GM21737 (cell line): ENCODE measurements at regions not wholly inside any gene's neighbourhood (a gene's known extent, or its start where the extent isn't known, plus 50 kb on each side); places are given as distances from the start of the nearest gene placed in this dataset.
"Not testable (repeated sequence)": the region's sequence is repeated elsewhere in the genome, so short reads cannot be mapped to it uniquely, and the experiment has no call there.

Source experiments
- ATAC-seq: cut with Tn5 transposase; IDR thresholded peaks from one replicate; pipeline ENCODE4 v1.9.1; 2021; ENCODE audit warnings: mild to moderate bottlenecking, moderate library complexity; ENCODE audit not compliant: unreplicated experiment

DNA sequence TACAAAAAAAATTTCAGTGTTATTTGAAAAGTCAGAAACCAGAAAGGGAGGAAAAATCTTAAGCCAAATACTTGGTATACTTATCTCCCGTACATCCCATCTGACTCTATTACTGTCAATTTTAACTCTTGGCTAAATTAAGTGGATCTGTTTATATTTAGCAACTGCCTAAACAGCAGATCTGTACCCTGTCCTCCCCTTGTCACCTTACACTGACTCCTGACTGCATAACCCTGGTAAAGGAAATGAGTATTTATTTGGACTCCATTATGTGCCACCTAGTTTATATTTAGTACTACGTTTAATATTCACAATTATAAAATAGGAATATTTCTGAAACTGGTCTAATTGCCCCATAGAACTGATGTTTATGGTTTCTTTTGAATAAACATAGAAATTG, 730.2 kb upstream of the GJE1 start:
- no peak for ATAC-seq

DNA sequence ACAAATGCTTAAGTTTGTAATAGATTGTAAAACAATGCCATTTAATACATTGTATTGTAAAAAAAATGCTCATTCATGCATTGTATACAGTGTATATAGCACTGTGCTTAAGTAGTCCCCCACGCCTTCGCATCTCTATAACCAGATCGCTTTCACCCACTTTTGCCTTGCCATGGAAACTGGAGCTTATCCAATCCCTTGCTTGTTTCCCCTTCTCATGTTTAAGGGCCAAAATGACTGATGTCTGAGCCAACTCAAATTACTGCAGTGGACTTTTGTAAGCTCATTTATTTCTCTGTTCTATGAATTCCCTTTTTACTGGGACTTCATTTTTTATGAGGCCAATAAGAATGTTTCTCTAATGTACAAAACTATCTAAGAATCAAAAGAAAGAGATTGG, 730.9 kb upstream of the GJE1 start:
- ATAC-seq = no peak

DNA sequence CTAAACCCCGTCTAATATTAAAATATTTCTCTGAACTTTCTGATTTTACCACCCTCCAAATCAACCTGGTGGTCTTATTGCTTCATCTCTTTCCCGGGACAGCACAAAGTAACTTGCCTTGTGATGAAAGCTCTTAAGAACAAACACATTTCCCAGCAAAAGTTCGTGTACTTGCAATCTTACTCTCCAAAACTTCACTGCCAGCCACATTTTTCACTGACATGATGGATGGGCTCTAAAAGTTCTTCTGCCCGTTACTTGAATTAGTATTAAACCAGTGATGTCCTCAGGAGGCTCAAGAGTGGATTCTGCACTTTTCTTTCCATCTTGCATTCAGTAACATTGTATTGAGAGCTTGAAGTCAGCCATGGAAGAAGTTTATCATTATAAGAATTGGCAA, 731.6 kb upstream of the GJE1 start:
- no peak for ATAC-seq

DNA sequence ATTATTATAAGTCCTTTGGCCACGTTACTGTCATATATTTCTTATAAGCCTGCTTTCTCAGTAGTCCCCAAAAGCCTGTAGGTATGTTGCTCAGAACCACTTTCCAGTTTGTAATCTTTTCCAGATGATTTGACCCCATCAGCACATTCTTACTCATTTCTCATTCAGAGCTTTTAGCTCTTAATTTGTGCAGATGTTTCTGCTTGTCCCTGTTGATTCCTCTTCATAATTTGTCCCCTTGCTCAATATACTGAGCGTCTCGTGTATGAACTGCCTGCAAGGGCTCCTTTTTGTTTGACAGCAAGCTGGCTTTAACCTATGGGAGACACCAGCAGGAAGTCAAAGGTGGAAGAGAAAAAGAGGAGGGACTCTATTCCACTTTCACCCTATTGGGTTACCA, 733.8 kb upstream of the GJE1 start:
- ATAC-seq = no peak

DNA sequence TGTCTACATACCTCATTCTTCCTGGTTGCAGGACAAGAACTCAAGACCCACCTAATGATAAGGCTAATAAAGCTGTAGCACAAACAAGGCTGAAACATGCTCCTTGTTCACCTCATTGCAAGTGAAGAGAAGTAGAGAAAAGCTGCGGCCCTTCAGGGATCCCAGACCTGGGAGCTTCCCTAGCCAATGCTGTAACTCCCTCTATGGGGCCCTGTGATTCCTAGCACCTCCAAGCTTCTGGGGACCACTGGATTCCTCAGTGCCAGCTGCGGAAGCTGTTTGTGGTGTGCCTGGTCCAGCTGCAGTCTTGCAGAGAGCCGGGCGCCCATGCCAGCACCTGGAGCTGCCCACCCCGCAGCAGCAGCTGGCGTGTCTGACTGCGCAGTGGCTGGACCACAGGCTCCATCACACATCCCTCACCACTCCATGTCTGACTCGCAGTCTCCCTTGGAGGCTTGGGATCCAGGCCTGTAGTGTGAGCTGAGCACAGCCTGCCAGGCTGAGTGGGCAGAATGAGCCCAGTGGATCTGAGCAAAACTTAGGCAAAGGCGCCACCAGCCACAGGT, 737.2 kb upstream of the GJE1 start:
- ATAC-seq = no peak

DNA sequence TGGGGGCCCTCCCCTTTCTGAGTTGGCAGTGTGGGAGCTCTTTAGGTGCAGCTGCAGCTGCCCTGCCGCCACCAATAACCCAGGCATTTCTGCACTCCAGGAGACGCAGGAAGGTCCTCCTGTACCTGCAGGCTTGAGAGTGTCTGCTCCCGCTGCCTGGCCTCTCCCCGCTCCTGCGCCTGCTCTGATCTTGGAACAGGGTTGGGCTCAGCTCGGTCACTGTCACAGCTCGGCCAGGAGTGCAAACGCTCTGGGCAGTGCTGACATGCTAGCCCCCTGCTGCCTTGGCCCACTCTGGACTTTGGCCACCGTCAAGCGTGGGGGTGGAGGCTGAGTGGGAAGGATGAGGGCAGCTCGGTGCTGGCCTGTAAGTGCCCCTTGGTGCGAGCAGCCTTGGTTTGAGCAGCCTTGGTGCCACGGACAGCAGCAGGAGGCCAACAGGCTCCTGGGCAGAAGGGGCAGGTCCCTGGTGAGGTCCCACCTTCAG, 738.1 kb upstream of the GJE1 start:
- no peak for ATAC-seq

DNA sequence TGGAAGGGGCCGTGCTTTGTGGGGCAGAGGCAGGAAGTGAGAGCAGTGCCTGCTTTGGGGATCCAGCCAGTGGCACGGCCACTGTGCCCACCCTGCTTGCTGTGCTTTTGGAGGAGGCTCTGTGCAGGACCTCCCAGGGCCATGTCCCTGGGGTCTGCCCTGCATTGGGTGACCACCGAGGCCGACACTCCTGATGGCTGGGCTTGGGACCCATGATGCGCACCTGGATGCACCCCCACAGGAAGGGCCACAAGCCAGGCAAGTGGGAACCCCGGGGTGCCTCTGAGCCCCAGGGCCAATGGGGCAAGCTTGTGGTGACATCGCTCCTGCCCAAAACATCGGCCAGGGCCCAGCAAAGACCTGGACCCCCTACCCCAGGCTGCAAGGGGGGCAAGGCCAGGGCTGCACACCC, 738.6 kb upstream of the GJE1 start:
- no peak for ATAC-seq

DNA sequence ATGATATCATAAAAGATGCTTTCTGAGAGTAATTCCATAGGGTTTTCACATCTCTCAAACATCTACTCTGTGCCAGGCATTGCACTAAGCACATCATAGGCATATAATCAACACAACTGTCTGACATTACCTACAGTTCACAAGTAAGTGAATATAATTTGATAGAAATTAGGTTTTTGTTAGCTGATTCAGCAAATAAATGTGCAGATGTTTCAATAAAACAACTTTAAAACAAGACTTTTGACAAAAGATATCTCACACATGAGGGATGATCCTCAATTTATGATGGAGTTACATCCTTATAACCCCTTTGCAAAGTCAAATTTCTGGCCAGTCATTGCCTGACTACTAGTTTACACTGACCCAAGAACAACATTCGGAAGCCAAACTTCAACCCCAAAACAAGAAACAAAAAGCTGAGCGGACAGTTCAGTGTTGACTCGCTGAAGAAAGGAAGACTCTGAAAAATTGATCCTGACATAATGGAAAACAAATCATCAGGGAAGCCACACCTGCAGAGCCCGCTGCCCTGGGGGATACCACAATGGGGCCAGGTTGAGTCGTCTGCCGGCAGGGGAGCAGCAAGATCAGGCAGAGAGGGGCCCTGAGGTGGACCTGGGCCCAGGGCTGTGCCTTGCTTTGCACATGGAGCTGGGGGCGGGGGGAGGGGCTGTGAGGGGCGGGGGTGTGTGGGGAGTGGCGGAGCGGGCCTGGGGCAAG, 739.2 kb upstream of the GJE1 start:
- ATAC-seq = no peak

DNA sequence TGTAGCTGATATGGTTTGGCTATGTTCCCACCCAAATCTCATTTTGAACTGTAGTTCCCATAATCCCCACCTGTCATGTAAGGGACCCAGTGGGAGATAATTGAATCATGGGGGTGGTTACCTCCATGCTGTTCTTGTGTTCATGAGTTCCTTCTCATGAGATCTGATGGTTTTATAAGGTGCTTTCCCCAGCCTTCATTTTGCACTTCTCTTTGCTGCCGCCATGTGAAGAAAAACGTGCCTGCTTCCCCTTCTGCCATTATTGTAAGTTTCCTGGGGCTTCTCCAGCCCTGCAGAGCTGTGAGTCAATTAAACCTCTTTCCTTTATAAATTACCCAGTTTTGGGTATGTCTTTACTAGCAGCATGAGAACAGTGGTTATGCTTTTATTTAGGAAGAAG, 741.6 kb upstream of the GJE1 start:
- ATAC-seq = not testable (repeated sequence)

DNA sequence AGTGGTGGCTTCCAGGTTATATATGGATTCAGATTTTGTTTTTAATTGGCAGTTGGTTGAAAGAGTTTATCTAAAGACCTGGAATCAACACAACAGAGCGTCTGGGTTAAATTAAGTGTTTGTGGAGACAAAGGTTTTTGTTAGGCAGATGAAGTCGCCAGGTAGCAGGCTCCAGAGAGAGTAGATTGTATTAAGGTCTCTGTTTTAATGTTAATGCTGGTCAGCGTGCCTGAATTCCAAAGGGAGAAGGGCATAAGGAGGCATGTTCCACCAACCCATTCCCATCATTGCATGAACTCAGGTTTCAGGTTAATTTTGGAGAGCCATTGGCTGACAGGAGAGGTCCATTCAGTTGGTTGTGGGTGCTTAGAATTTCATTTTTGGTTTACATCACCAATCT, 744.1 kb upstream of the GJE1 start:
- no peak for ATAC-seq

DNA sequence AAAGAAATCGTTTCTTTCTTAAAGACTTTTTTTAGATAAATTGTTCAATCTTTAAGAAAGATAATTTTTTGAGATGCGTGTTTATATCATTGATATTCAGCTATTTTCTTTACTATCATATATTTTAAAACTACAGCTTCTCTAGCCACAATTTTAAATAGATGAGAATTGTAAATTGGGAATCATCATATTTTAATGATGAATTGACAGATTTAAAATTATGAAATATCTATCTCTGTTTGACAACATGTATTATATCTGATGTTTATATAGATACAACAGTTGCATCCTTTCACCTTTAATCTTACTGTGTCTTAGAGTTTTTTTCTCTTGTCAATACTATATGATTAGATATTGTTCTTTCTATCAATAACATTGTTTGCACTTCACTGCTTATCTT, 762.3 kb upstream of the GJE1 start:
- no peak for ATAC-seq

DNA sequence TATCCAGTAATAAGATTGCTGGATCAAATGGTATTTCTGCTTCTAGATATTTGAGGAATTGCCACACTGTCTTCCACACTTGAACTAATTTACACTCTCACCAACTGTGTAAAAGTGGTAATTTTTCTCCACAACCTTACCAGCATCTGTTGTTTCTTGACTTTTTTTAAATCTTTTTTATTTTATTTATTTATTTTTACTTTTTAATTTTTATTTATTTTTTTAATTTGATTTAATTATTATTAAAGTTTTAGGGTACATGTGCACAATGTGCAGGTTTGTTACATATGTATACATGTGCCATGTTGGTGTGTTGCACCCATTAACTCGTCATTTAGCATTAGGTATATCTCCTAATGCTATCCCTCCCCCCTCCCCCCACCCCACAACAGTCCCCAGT, 765.9 kb upstream of the GJE1 start:
- not testable (repeated sequence) for ATAC-seq

DNA sequence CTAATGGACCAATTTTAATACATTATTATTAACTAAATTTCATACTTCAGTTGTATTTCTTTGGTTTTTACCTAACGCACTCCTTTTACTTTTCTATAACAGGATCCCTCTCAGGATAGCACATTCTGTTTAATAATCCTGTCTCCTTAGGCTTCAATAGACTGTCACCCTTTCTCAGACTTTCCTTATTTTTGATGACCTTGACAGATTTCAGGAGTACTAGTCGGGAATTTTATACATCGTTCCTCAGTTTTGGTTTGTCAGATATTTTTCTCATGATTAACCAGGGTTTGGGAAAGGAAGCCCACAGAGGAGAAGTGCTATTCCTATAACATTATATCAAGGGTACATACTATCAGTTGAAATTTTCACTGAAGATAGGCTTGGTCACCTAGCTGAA, 768.0 kb upstream of the GJE1 start:
- ATAC-seq = no peak

DNA sequence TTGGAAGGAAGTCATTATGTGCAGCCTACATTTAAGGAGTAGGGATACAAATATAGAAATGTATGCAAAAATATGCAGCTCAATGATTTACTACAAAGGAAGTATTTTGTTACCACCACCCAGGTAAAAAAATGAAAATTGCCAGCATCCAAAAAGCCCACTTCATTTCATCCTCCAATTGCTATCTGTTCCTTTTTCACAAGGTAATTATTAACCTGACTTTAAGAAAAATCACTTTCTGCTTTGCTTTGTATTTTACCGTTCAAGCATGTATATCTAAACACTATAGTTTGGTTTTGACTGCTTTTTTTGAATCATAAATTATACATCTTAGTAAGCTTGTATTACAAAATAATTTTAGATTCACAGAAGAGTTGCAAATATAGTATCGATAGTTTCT, 768.5 kb upstream of the GJE1 start:
- no peak for ATAC-seq

DNA sequence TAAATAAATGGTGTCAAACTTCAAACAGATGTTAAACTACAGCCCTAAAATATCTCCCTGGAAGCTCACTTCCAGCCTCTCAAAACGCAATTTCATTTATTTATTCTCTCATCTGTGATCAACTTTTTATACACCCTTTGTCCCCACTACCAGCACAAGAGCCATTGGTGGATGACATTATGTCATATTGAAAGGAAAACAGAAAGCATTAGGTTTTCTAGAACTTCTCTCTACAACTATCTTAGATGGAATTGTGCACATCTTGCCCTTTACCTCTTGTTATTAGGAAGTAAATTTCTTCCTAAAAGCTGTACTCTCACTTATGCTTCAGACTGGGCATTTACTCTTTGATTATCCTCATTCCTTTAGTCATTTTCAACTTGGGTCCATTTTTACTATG, 771.2 kb upstream of the GJE1 start:
- ATAC-seq = no peak

DNA sequence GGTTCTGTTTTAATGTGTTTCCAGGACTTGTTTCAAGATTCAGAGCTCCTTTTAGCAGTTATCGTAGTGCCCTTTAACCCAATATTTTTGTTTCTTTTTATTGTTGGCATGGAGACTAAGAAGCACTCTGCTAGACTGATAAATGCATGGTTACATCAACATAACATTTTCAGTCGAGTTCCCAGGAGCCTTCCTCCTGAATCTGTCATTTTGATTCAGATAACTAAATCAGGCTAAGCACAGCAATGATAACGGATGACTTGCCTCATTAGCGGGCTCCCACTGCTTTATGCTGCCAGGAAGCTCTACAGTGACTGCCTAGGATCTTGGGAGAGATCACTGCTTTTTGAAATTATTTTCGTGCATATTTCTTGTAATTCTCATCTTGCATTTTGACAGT, 772.8 kb upstream of the GJE1 start:
- no peak for ATAC-seq

DNA sequence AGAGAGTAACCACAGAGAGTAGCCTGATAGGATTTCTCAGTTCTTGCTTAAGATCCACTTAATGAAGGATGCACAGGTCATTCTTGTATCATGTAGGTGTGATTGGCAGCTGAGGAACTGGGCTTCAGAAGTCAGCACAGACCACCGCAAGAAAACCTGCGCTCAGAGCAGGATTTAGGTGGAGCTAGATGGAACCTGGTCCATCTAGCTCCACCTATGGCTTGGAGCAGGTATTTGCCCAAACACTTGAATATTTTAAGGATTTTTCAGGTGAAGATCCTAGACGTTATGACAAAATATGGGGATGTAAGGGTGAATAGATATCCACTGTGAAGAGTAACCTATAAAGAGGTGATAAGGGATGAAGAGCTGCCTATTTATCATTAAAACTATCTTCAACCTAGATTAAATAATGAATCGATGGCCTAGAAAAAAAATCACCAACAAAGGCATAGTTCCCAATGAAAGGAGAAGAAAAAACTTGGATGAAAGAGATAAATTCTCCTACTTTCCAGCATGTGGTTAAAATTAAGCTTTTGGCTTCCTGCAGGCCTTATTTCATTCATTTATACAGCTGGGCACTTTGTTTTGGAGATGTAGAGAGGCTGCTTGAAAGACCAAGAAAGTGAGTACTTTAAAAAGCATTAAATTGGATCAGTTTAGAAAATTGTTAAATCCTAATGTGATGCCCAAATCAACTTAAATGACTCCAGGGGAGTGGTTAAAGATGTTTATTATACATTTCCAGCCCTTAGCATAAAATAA, 778.4 kb upstream of the GJE1 start:
- no peak for ATAC-seq

DNA sequence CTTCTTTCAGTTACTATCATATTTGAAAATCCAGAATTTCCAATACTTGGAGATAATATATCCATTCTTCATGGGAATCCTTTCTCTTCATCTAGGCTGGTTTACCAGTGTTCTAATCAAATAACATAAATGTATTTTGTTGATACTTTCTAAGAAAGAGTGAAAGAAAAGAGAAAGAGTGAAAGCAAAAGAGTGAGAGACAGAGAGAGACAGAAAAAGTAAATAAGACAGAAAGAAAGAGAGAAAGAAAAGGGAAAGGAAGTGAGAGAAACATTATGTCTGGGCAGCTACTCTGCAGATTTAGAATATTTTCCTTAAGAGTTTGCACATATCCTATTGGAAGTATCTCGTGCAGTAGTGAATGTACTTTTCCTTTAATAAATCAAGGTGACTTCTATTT, 781.0 kb upstream of the GJE1 start:
- ATAC-seq = no peak

DNA sequence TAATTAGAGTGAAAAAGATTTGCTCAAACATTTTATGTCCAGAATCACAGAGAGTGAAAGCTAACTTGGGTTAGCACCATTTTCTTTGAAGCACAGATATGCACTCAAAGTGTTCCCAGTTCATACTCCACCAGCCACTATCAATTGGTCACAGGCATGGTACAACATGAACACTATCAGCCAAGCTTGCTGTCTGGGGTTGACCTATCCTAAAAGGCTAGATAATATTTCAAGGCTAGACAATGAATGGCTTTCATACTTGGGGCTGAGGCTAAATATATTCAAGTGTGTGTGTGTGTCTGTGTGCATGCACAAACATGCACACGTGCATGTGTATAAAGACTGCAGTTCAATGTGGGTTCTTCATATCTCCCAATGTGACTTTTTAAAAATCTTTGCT, 783.0 kb upstream of the GJE1 start:
- no peak for ATAC-seq

DNA sequence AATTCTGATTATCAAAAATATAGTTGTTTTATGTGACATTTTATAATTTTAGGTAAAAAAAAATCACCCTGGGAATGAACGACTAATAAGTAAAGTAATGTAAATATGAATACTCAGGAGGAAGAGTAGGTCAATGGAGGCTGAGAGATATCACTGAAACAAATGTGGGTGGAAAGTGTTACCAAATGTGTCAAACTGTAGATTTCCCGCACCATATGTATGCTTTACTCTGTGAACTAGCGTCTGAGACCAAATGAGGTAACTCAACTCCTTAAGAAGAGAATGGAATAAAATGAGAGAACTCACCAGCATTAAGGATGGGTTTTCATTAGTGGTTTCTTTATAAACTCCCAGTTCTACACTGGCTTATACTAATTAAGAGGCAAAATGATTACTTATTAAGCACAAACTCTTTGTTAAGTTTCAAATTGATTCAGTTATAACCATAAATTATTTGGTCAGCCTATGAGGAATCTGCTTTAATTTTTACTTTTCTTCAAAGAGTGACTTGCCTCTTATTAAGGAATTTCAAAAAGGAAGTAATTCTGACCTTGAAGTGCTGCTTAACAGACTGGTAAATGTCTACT, 784.7 kb upstream of the GJE1 start:
- ATAC-seq = no peak

DNA sequence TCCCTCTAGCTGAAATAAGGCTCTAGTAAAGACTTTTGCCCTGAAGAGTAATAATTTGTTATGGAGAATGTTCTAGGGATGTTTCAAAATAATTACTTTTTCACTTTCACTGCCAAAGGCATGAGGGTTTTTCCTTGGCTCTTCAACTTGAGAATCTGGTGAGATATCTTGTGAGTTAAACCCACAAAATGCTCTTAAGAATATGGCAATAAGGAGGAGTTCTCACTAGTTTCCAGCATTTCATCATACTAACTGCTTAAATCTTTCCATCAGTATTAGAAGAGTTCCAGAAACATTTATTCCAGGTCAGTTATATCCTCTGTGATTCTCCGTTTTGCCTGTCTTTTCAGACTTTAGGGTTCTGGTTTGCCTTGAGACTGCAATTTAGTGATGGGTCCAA, 785.6 kb upstream of the GJE1 start:
- ATAC-seq = no peak

DNA sequence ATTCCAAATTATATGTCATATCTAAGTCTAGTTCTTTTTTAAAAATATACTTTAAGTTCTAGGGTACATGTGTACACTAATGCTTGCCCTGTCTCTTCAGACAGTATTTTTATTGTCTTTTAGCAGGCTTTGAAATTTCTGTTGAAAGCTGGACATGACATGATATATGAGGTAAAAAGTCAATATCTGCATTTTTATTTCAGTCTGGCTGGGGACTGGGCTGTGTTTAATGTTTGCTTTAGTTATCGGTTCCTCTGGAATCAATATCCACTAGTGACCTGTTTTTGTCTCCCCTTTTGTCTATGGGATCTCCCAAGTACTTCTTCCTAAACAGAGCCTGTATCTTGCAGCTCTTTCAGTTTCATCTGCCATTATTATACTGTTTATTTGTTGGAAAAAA, 786.2 kb upstream of the GJE1 start:
- ATAC-seq = no peak
